Stimulated activated naive B cell treated with anti-CD40 and anti-IgM and Interleukin-4, amounts not matched to agents 10 μg/mL and 1 μg/mL and 100 μg/mL, for 72 hours (primary cell): ENCODE measurements at regions not wholly inside any gene's neighbourhood (a gene's known extent, or its start where the extent isn't known, plus 50 kb on each side); places are given as distances from the start of the nearest gene placed in this dataset.
"Not testable (repeated sequence)": the region's sequence is repeated elsewhere in the genome, so short reads cannot be mapped to it uniquely, and the experiment has no call there.

Source experiments
- ATAC-seq, 2 donors: fragments of 150-1000 bp; cut with Tn5 transposase; replicated peaks; 2 replicates each; pipeline ENCODE4 v1.10.0; 2021; ENCODE audit warnings: moderate library complexity in 1 of 2
- DNase-seq: peaks from one replicate; pipeline ENCODE4 v3.0.0; 2021
- H3K27ac Mint-ChIP-seq: one replicate; pipeline ENCODE4 v1.8.0; 2022; ENCODE audit warnings: mild to moderate bottlenecking, mixed read lengths
- H3K27me3 Mint-ChIP-seq, 2 donors: one replicate each; pipeline ENCODE4 v1.8.0; 2022; ENCODE audit warnings: mixed read lengths in 2 of 2
- H3K36me3 Mint-ChIP-seq, 2 donors: one replicate each; pipeline ENCODE4 v1.8.0; 2022; ENCODE audit warnings: mixed read lengths in 2 of 2, mild to moderate bottlenecking in 1 of 2
- H3K4me1 Mint-ChIP-seq, 2 donors: one replicate each; pipeline ENCODE4 v1.8.0; 2022; ENCODE audit warnings: mixed read lengths in 2 of 2, mild to moderate bottlenecking in 1 of 2
- H3K4me3 Mint-ChIP-seq, 2 donors: one replicate each; pipeline ENCODE4 v1.8.0; 2022; ENCODE audit warnings: mild to moderate bottlenecking in 2 of 2, mixed read lengths in 2 of 2, moderate library complexity in 1 of 2
- H3K9me3 Mint-ChIP-seq, 2 donors: one replicate each; pipeline ENCODE4 v1.8.0; 2022; ENCODE audit warnings: mixed read lengths in 2 of 2, mild to moderate bottlenecking in 1 of 2

- no peak overlapping the region for H3K27ac Mint-ChIP-seq
- peaks cover 20 to 38% of the 10 kb centered on the region in 2 donors for H3K27me3 Mint-ChIP-seq
- H3K9me3 Mint-ChIP-seq: no peaks in the 10 kb centered on the region
- H3K4me3 Mint-ChIP-seq: no peak overlapping the region
- ATAC-seq (no peak), DNase-seq (no peak)
- no peaks in the 10 kb centered on the region for H3K36me3 Mint-ChIP-seq
- H3K4me1 Mint-ChIP-seq: no peaks in the 10 kb centered on the region
Measured at GRCh38 chr5:115751176-115751575, 65.3 kb downstream of the CDO1 start.

GRCh38 chr5:115749016-115749415 lies 67.4 kb downstream of the CDO1 start:
- Mint-ChIP-seq H3K9me3 (peaks cover 6 to 9% of the 10 kb centered on the region in 2 donors), H3K36me3 (no peaks in the 10 kb centered on the region), H3K27me3 (peaks cover 20 to 28% of the 10 kb centered on the region in 2 donors), H3K4me1 (no peaks in the 10 kb centered on the region), H3K27ac (no peak overlapping the region), H3K4me3 (no peak overlapping the region)
- ATAC-seq (no peak), DNase-seq (no peak)

- not testable (repeated sequence) for ATAC-seq
Measured at GRCh38 chr5:115739245-115739644, 77.2 kb downstream of the CDO1 start.

GRCh38 chr5:115738830-115739229 lies 77.6 kb downstream of the CDO1 start:
- ATAC-seq (no peak), DNase-seq (no peak)
- peaks cover 17 to 28% of the 10 kb centered on the region in 2 donors for H3K4me1 Mint-ChIP-seq
- peaks cover 7 to 13% of the 10 kb centered on the region in 2 donors for H3K9me3 Mint-ChIP-seq
- H3K36me3 Mint-ChIP-seq: peaks cover 0 to 4% of the 10 kb centered on the region in 2 donors
- peaks cover 11 to 14% of the 10 kb centered on the region in 2 donors for H3K27me3 Mint-ChIP-seq
- H3K27ac Mint-ChIP-seq: no peak overlapping the region
- H3K4me3 Mint-ChIP-seq: no peak overlapping the region

More at GRCh38 chr5:115739245-115739644, 77.2 kb downstream of the CDO1 start:
- not testable (repeated sequence) for DNase-seq, H3K4me3 Mint-ChIP-seq, H3K27ac Mint-ChIP-seq, H3K36me3 Mint-ChIP-seq
- peaks cover 11 to 14% of the 10 kb centered on the region in 2 donors for H3K27me3 Mint-ChIP-seq
- H3K9me3 Mint-ChIP-seq: peaks cover 10 to 15% of the 10 kb centered on the region in 2 donors
- peaks cover 15 to 24% of the 10 kb centered on the region in 2 donors for H3K4me1 Mint-ChIP-seq

GRCh38 chr5:115737452-115737851 lies 79.0 kb downstream of the CDO1 start:
- H3K36me3 Mint-ChIP-seq: no peaks in the 10 kb centered on the region
- no peak overlapping the region for H3K4me3 Mint-ChIP-seq
- H3K4me1 Mint-ChIP-seq: peaks cover 23 to 34% of the 10 kb centered on the region in 2 donors
- H3K9me3 Mint-ChIP-seq: peaks cover 0 to 6% of the 10 kb centered on the region in 2 donors
- DNase-seq (no peak), ATAC-seq (no peak)
- H3K27me3 Mint-ChIP-seq: peaks cover 8 to 9% of the 10 kb centered on the region in 2 donors
- no peak overlapping the region for H3K27ac Mint-ChIP-seq

GRCh38 chr5:115736690-115737005 lies 79.8 kb downstream of the CDO1 start:
- ATAC-seq (no peak), DNase-seq (no peak)
- Mint-ChIP-seq H3K4me3 (no peak overlapping the region), H3K9me3 (peaks cover 0 to 2% of the 10 kb centered on the region in 2 donors), H3K27ac (no peak overlapping the region), H3K27me3 (peaks cover under 1 to 9% of the 10 kb centered on the region in 2 donors), H3K36me3 (no peaks in the 10 kb centered on the region), H3K4me1 (peaks cover 23 to 34% of the 10 kb centered on the region in 2 donors)

GRCh38 chr5:115736004-115736689 lies 80.3 kb downstream of the CDO1 start:
- H3K4me1 Mint-ChIP-seq: peaks cover 23 to 34% of the 10 kb centered on the region in 2 donors
- no peaks in the 10 kb centered on the region for H3K9me3 Mint-ChIP-seq
- H3K27me3 Mint-ChIP-seq: peaks cover 0 to 9% of the 10 kb centered on the region in 2 donors
- no peak overlapping the region for H3K4me3 Mint-ChIP-seq
- no peaks in the 10 kb centered on the region for H3K36me3 Mint-ChIP-seq
- no peak overlapping the region for H3K27ac Mint-ChIP-seq
- ATAC-seq: no peak
- DNase-seq: no peak

- Mint-ChIP-seq H3K4me3 (no peak overlapping the region), H3K36me3 (no peaks in the 10 kb centered on the region), H3K27ac (no peak overlapping the region), H3K27me3 (peaks cover 0 to 11% of the 10 kb centered on the region in 2 donors), H3K9me3 (no peaks in the 10 kb centered on the region), H3K4me1 (peaks cover 23 to 34% of the 10 kb centered on the region in 2 donors)
- ATAC-seq: no peak
- DNase-seq: no peak
Measured at GRCh38 chr5:115735108-115735998, 81.1 kb downstream of the CDO1 start.

- Mint-ChIP-seq H3K9me3 (peaks cover 0 to 2% of the 10 kb centered on the region in 2 donors), H3K27me3 (peaks cover 0 to 16% of the 10 kb centered on the region in 2 donors), H3K4me1 (peaks cover 23 to 34% of the 10 kb centered on the region in 2 donors), H3K4me3 (no peak overlapping the region), H3K36me3 (no peaks in the 10 kb centered on the region), H3K27ac (peak overlapping the region; percentile 43)
- DNase-seq: no peak
- peak; percentile 76 to 82 for ATAC-seq
Measured at GRCh38 chr5:115733607-115734006, 82.9 kb downstream of the CDO1 start.

- H3K27me3 Mint-ChIP-seq: peaks cover 3 to 12% of the 10 kb centered on the region in 2 donors
- DNase-seq (no peak), ATAC-seq (no peak)
- H3K9me3 Mint-ChIP-seq: peaks cover 2 to 4% of the 10 kb centered on the region in 2 donors
- H3K36me3 Mint-ChIP-seq: no peaks in the 10 kb centered on the region
- no peak overlapping the region for H3K4me3 Mint-ChIP-seq
- H3K27ac Mint-ChIP-seq: no peak overlapping the region
- peaks cover 20 to 28% of the 10 kb centered on the region in 2 donors for H3K4me1 Mint-ChIP-seq
Measured at GRCh38 chr5:115732026-115732425, 84.4 kb downstream of the CDO1 start.

- DNase-seq: no peak
- H3K4me3 Mint-ChIP-seq: no peak overlapping the region
- H3K27me3 Mint-ChIP-seq: peaks cover 25 to 26% of the 10 kb centered on the region in 2 donors
- no peak overlapping the region for H3K27ac Mint-ChIP-seq
- no peaks in the 10 kb centered on the region for H3K36me3 Mint-ChIP-seq
- H3K9me3 Mint-ChIP-seq: peaks cover 4 to 5% of the 10 kb centered on the region in 2 donors
- ATAC-seq: no peak
- H3K4me1 Mint-ChIP-seq: no peaks in the 10 kb centered on the region
Measured at GRCh38 chr5:115725522-115725921, 90.9 kb downstream of the CDO1 start.

- no peak for DNase-seq
- no peak overlapping the region for H3K4me3 Mint-ChIP-seq
- no peak for ATAC-seq
- no peaks in the 10 kb centered on the region for H3K36me3 Mint-ChIP-seq
- H3K27me3 Mint-ChIP-seq: peaks cover 23 to 41% of the 10 kb centered on the region in 2 donors
- no peak overlapping the region for H3K27ac Mint-ChIP-seq
- no peaks in the 10 kb centered on the region for H3K4me1 Mint-ChIP-seq
- peaks cover 3 to 4% of the 10 kb centered on the region in 2 donors for H3K9me3 Mint-ChIP-seq
Measured at GRCh38 chr5:115723220-115723619, 93.2 kb downstream of the CDO1 start.

GRCh38 chr5:115720888-115721287 lies 95.1 kb upstream of the TMED7 start:
- Mint-ChIP-seq H3K36me3 (no peaks in the 10 kb centered on the region), H3K27ac (no peak overlapping the region), H3K27me3 (peaks cover 29 to 38% of the 10 kb centered on the region in 2 donors), H3K4me1 (no peaks in the 10 kb centered on the region), H3K9me3 (no peaks in the 10 kb centered on the region), H3K4me3 (no peak overlapping the region)
- ATAC-seq (no peak), DNase-seq (no peak)

- H3K4me3 Mint-ChIP-seq: no peak overlapping the region
- H3K36me3 Mint-ChIP-seq: no peaks in the 10 kb centered on the region
- no peak overlapping the region for H3K27ac Mint-ChIP-seq
- ATAC-seq (no peak), DNase-seq (no peak)
- H3K9me3 Mint-ChIP-seq: no peaks in the 10 kb centered on the region
- H3K4me1 Mint-ChIP-seq: no peaks in the 10 kb centered on the region
- peaks cover 23 to 33% of the 10 kb centered on the region in 2 donors for H3K27me3 Mint-ChIP-seq
Measured at GRCh38 chr5:115718927-115719326, 93.1 kb upstream of the TMED7 start.
